ENCODE measurements at regions not wholly inside any gene's neighbourhood (a gene's known extent, or its start where the extent isn't known, plus 50 kb on each side); places are given as distances from the start of the nearest gene placed in this dataset.

- TF ChIP-seq, protein P1, sequence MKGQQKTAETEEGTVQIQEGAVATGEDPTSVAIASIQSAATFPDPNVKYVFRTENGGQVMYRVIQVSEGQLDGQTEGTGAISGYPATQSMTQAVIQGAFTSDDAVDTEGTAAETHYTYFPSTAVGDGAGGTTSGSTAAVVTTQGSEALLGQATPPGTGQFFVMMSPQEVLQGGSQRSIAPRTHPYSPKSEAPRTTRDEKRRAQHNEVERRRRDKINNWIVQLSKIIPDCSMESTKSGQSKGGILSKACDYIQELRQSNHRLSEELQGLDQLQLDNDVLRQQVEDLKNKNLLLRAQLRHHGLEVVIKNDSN (IDR thresholded peaks at IDR 0.05): no peak
- no peak for TF ChIP-seq EP300 (IDR thresholded peaks at IDR 0.05; ENCODE audit: borderline replicate concordance)
- no peak for TF ChIP-seq FOXM1 (IDR thresholded peaks at IDR 0.05; ENCODE audit: borderline replicate concordance, low read depth)
- no peak for TF ChIP-seq REST (IDR thresholded peaks at IDR 0.05; ENCODE audit: low read depth)
- no peak for TF ChIP-seq MAX (IDR thresholded peaks at IDR 0.05)
- no peak for TF ChIP-seq TEAD4 (IDR thresholded peaks at IDR 0.05)
- no peak for TF ChIP-seq NFIC (IDR thresholded peaks at IDR 0.05)
- no peak for TF ChIP-seq CREB1 (IDR thresholded peaks at IDR 0.05; ENCODE audit: low read depth)
- no peak for TF ChIP-seq TAF1 (IDR thresholded peaks at IDR 0.05; ENCODE audit: low read depth)
- TF ChIP-seq YY1 (IDR thresholded peaks at IDR 0.05; ENCODE audit: low read depth): no peak
- TF ChIP-seq ZBTB7A (IDR thresholded peaks at IDR 0.05; ENCODE audit: low read depth): no peak
Measured at GRCh38 chr4:60657041-60657440, 543.1 kb upstream of the ADGRL3 start.

Measured in Ishikawa (cell line).